ENCODE measurements at regions not wholly inside any gene's neighbourhood (a gene's known extent, or its start where the extent isn't known, plus 50 kb on each side); places are given as distances from the start of the nearest gene placed in this dataset.

GRCh38 chr4:111671756-111672155 is 473.5 kb upstream of the FAM241A start:
- TF ChIP-seq CTCF (IDR thresholded peaks at IDR 0.05), result no peak
- no peak for TF ChIP-seq EZH2 (IDR thresholded peaks at IDR 0.05; ENCODE audit: borderline replicate concordance, insufficient read depth, low read depth, low read length, poor library complexity, severe bottlenecking)

Measured in B cell (primary cell).